Tibial artery (tissue), 4 donors: ENCODE measurements at regions not wholly inside any gene's neighbourhood (a gene's known extent, or its start where the extent isn't known, plus 50 kb on each side); places are given as distances from the start of the nearest gene placed in this dataset.
"Not testable (repeated sequence)": the region's sequence is repeated elsewhere in the genome, so short reads cannot be mapped to it uniquely, and the experiment has no call there.

ENCODE experiments used
- DNase-seq, 2 donors: peaks; one replicate each; pipeline ENCODE4 v3.0.0-alpha.2; 2019
- H3K27ac ChIP-seq, 2 donors: fragments of 200-600 bp; sonication (generic) in 1 of 2; 1 replicate in 1 of 2; 2 replicates in 1 of 2; pipeline ENCODE4 v1.5.1; 2018 to 2019; ENCODE audit warnings: mild to moderate bottlenecking in 1 of 2
- H3K27me3 ChIP-seq, 2 donors: fragments of 200-600 bp; sonication (generic) in 1 of 2; one replicate each; pipeline versions ENCODE4 v1.5.1 to v1.6.0; 2016 to 2019
- H3K36me3 ChIP-seq, 3 donors: fragments of 200-600 bp; sonication (generic) in 2 of 3; one replicate each; pipeline ENCODE4 v1.5.1; 2016 to 2019; ENCODE audit warnings: mild to moderate bottlenecking in 2 of 3
- H3K4me1 ChIP-seq, 4 donors: fragments of 200-600 bp; sonication (generic) in 2 of 4; 1 replicate in 3 of 4; 2 replicates in 1 of 4; pipeline ENCODE4 v1.5.1; 2016 to 2019
- H3K4me3 ChIP-seq, 2 donors: fragments of 200-600 bp; sonication (generic) in 1 of 2; 1 replicate in 1 of 2; 2 replicates in 1 of 2; pipeline ENCODE4 v1.5.1; 2018 to 2019; ENCODE audit warnings: mild to moderate bottlenecking in 2 of 2
- H3K9me3 ChIP-seq, 3 donors: fragments of 200-600 bp; sonication (generic) in 1 of 3; one replicate each; pipeline ENCODE4 v1.5.1; 2016 to 2019
- intact Hi-C: fragments of 100-400 bp; cut with DNase I; formaldehyde crosslinking; loops from one replicate; pipeline ENCODE4 v1.15.0; 2023; ENCODE audit warnings: low total_unique reads
- TF ChIP-seq, protein P1 (sequence below), 2 experiments: fragments of 200-600 bp in 1 of 2; fragments of 450-650 bp in 1 of 2; IDR thresholded peaks; one replicate each; pipeline ENCODE4 v1.5.1; 2017 to 2019; ENCODE audit warnings: antibody characterized with exemption in 2 of 2, mild to moderate bottlenecking in 1 of 2, moderate library complexity in 1 of 2

DNA sequence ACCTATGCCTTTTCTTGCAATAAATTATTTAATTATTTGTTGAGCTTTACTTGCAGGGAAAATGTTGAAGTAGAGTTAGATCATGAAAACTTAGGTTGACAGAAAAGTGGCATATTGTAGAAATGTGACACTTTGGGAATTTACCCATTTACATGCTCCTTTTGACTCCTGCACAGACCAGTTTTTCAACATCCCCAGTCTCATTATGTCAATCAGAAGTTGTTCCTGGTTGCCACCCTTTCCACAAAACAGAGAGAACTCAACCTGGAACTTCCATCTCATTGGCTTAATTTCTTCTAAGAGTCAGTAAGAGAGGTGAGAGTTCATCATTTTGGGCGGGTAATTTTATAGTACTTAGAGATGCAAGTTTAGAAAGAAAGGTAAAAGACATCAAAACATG lies 284.6 kb upstream of the ANKRD50 start:
- H3K36me3 ChIP-seq = no peaks in the 10 kb centered on the region
- DNase-seq = no peak
- H3K4me3 ChIP-seq = no peak overlapping the region
- H3K4me1 ChIP-seq = no peaks in the 10 kb centered on the region
- no peaks in the 10 kb centered on the region for H3K27me3 ChIP-seq
- TF ChIP-seq, protein P1, sequence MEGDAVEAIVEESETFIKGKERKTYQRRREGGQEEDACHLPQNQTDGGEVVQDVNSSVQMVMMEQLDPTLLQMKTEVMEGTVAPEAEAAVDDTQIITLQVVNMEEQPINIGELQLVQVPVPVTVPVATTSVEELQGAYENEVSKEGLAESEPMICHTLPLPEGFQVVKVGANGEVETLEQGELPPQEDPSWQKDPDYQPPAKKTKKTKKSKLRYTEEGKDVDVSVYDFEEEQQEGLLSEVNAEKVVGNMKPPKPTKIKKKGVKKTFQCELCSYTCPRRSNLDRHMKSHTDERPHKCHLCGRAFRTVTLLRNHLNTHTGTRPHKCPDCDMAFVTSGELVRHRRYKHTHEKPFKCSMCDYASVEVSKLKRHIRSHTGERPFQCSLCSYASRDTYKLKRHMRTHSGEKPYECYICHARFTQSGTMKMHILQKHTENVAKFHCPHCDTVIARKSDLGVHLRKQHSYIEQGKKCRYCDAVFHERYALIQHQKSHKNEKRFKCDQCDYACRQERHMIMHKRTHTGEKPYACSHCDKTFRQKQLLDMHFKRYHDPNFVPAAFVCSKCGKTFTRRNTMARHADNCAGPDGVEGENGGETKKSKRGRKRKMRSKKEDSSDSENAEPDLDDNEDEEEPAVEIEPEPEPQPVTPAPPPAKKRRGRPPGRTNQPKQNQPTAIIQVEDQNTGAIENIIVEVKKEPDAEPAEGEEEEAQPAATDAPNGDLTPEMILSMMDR (IDR thresholded peaks at IDR 0.05) = no peak
- intact Hi-C loops = no loop called here
- no peak overlapping the region for H3K27ac ChIP-seq
- no peaks in the 10 kb centered on the region for H3K9me3 ChIP-seq

DNA sequence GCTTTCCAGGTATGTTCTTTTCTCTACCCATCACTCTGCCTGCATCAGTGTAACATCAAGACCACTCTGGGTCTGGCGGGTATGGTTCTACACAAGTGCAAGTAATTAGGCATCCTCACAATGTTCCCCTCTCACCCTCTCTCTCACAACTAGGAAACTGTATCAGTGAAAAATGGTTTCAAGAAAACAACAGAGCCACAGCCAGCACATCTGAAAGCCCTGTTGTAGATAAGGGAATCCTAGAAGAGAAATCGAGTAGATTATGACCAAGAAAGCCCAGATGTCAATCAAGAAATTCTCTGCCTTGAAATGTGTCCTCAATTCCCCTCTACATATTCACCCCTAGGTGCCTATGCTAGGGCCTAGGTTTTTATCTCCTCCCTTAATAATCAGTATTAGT lies 281.3 kb upstream of the ANKRD50 start:
- DNase-seq = no peak
- Histone ChIP-seq H3K27me3 (no peaks in the 10 kb centered on the region), H3K27ac (no peak overlapping the region), H3K36me3 (no peaks in the 10 kb centered on the region), H3K9me3 (no peaks in the 10 kb centered on the region), H3K4me1 (no peaks in the 10 kb centered on the region), H3K4me3 (no peak overlapping the region)
- TF ChIP-seq, protein P1 (IDR thresholded peaks at IDR 0.05) = no peak
- intact Hi-C loops = no loop called here

DNA sequence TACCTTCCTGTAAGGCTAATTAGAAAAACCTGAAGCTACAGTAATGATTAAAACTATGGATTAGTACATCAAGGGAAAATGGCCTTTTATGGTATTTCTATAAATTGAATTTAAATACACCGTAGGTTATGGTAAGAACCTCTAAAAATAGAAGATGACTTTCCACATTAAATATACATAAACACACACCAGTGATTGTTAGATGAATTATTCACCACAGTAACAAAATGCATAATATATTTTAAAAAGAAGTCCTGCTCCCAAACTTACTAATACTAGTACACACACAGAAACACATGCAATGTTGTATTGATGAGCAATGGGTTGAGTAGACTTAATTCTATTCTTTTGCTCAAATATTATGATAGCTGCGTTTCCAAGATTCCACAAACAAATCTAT lies 277.9 kb upstream of the ANKRD50 start:
- intact Hi-C loops = no loop called here
- TF ChIP-seq, protein P1 (IDR thresholded peaks at IDR 0.05) = no peak
- Histone ChIP-seq H3K27me3 (no peaks in the 10 kb centered on the region), H3K36me3 (no peaks in the 10 kb centered on the region), H3K4me3 (no peak overlapping the region), H3K9me3 (no peaks in the 10 kb centered on the region), H3K27ac (no peak overlapping the region), H3K4me1 (no peaks in the 10 kb centered on the region)
- DNase-seq = no peak

DNA sequence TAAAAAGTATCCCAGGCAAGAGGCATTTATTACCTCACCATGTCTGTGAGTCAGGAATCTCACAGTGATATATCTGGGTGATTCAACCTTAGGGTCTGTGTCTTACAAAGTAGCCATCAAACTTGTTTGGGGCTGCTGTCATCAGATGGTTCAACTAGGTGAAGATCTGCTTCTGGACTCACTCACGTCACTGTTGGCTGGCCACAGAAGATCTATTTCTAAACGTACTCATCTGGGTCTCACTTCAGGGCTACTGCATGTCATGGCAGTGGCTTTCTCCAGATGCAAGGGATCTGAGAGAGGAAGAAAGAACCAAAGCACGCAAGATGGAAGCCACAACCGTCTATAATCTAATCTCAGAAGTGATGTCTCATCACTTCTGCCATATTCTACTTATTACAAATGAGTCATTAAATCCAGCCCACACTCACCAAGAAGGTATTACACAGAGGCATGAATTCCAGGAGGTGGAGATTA lies 267.8 kb upstream of the ANKRD50 start:
- DNase-seq = no peak
- TF ChIP-seq, protein P1 (IDR thresholded peaks at IDR 0.05) = no peak

DNA sequence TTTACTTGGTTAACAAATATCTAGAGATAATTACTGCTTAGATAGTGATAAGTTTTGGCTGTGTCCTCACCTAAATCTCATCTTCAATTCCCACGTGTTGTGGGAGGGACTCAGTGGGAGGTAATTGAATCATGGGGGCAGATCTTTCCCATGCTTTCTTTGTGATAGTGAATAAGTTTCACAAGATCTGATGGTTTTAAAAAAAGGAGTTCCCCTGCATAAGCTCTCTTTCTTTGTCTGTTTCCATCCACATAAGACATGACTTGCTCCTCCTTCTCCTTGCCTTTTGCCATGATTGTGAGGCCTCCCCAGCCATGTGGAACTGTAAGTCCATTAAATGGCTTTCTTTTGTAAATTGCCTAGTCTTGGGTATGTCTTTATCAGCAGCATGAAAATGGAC lies 266.0 kb upstream of the ANKRD50 start:
- H3K27ac ChIP-seq, DNase-seq, H3K4me1 ChIP-seq, intact Hi-C loops, H3K4me3 ChIP-seq, H3K27me3 ChIP-seq, H3K9me3 ChIP-seq, H3K36me3 ChIP-seq: not testable (repeated sequence)

More for the DNA sequence above, 267.8 kb upstream of the ANKRD50 start:
- H3K36me3 ChIP-seq = no peaks in the 10 kb centered on the region
- H3K27ac ChIP-seq = no peak overlapping the region
- no peaks in the 10 kb centered on the region for H3K27me3 ChIP-seq
- intact Hi-C loops = no loop called here
- no peaks in the 10 kb centered on the region for H3K4me1 ChIP-seq
- no peaks in the 10 kb centered on the region for H3K9me3 ChIP-seq
- H3K4me3 ChIP-seq = no peak overlapping the region

DNA sequence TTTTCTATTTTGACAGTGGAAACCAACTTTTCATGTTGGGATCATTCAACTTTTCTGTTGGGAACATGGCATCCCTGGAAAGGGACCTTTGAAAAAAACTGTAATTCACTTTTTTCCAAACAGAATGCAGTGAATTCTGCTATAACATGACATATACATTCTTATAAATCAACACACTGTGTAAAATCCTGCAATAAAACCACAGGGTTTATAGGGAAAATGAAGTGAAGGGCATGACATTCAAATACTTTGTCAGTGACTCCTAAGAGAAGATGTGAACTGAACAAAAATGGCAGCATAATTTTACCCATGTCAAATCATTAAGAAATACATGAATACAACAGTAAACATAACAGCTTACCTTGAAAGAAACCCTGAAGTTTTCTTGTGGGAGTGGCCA lies 264.5 kb upstream of the ANKRD50 start:
- no peak overlapping the region for H3K27ac ChIP-seq
- H3K9me3 ChIP-seq = no peaks in the 10 kb centered on the region
- H3K4me3 ChIP-seq = no peak overlapping the region
- peaks cover 0 to 9% (median 0%) of the 10 kb centered on the region in 4 donors for H3K4me1 ChIP-seq
- H3K36me3 ChIP-seq = no peaks in the 10 kb centered on the region
- no peak for DNase-seq
- no peaks in the 10 kb centered on the region for H3K27me3 ChIP-seq
- intact Hi-C loops = no loop called here
- TF ChIP-seq, protein P1 (IDR thresholded peaks at IDR 0.05) = no peak
